Inflammatory macrophage treated with lipopolysaccharide for 4 hours (primary cell): ENCODE measurements at regions not wholly inside any gene's neighbourhood (a gene's known extent, or its start where the extent isn't known, plus 50 kb on each side); places are given as distances from the start of the nearest gene placed in this dataset.
"Not testable (repeated sequence)": the region's sequence is repeated elsewhere in the genome, so short reads cannot be mapped to it uniquely, and the experiment has no call there.

Source experiments
- DNase-seq: peaks from one replicate; pipeline ENCODE4 v3.0.0-alpha.2; 2020

- DNase-seq = no peak
Observed at GRCh38 chr3:22401499-22401898, 650.5 kb upstream of the ZNF385D start.

DNA sequence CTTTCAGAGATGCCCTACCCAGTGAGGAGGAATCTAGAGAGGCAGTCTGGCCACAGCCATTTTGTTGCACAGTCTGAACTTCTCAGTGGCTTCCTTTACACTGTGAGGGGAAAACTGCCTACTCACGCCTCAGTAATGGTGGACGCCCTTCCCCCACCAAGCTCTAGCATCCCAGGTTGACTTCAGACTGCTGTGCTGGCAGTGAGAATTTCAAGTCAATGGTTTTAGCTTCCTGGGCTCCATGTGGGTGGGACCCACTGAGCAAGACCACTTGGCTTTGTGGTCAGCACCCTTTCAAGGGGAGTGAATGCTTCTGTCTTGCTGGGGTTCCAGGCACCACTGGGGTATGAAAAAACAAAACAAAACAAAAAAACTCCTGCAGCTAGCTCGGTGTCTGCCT lies 663.2 kb upstream of the ZNF385D start:
- no peak for DNase-seq

DNA sequence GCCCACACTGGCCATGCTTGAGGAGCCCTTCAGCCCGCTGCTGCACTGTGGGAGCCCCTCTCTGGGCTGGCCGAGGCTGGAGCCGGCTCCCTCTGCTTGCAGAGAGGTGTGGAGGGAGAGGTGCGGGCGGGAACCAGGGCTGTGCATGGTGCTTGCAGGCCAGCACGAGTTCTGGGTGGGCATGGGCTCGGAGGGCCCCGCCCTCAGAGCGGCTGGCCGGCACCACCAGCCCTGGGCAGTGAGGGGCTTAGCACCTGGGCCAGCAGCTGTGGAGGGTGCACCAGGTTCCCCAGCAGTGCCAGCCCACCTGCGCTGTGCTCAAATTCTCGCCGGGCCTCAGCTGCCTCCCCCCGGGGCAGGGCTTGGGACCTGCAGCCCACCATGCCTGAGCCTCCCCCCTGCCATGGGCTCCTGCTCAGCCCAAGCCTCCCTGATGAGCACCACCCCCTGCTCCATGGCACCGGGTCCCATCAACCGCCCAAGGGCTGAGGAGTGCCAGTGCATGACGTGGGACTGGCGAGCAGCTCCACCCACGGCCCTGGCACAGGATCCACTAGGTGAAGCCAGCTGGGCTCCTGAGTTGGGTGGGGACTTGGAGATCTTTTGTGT lies 665.9 kb upstream of the ZNF385D start:
- not testable (repeated sequence) for DNase-seq

DNA sequence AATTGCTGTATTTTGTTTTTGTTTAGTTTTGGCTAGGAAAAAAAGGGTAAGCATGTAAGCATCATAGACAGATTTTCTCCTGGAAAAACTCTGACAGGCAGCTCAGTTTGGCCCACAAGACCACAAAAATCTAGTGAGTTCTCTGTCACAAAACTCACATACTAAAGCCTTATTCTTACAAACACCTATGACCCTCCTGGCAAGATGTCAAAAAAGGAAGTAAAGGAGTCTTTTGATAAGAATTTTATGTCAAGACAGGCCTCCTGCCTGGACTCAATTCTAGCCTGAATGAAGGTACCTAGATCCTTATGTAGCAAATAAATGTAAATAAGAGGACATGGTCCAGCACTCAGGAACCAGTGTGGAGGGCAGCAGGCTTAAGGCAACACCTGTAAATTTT lies 668.3 kb upstream of the ZNF385D start:
- no peak for DNase-seq

GRCh38 chr3:22421589-22421988 lies 670.6 kb upstream of the ZNF385D start:
- DNase-seq = no peak

DNA sequence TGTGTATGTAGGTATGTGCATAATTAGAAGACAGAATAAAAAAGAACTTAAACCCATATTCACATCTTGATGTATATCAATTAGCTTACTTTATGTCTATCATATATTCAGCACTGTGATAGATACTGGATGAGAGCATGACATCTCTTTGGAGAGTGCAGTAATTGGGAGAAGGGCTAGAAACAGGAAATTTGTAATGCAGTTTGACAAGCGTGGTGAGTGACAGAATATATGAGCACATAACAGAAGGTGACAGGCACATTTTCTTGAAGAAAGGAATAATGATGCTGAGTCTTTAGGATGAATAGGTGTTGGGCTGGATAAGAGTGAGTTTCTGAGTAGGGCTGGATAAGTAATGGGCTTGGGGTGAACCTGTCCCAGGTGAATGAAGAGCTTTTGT lies 680.3 kb upstream of the ZNF385D start:
- no peak for DNase-seq

DNA sequence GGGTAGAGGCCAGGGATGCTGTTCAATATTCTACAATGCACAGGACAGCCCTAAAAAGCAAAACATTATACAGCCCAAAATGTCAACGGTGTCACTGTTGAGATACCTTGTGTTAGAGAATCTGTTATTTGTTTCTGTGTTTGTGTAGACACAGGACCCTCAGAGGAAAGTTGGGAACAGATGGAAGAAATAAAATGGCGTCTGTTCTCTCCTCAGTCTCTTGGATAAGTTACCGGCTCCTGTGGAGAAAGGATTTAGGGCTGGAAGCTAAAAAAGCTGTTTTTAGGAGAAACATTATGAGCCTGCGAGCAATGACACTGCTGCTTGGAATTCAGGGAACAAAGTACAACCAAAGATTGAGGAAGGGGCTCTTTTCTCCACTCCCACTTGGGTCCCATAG lies 688.6 kb upstream of the ZNF385D start:
- no peak for DNase-seq

DNA sequence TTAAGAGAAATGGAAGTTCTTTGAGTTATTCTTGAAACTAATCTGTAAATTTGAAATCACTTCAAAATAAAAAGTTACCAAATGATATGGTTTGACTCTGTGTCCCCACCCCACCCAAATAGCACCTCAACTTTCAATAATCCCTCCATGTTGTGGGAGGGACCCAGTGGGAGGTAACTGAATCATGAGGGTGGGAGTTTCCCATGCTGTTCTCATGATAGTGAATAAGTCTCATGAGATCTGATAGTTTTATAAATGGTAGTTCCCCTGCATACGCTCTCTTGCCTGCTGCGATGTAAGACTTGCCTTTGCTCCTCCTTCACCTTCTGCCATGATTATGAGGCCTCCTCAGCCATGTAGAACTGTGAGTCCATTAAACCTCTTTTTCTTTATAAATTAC lies 690.7 kb upstream of the ZNF385D start:
- peak; percentile 43 for DNase-seq

DNA sequence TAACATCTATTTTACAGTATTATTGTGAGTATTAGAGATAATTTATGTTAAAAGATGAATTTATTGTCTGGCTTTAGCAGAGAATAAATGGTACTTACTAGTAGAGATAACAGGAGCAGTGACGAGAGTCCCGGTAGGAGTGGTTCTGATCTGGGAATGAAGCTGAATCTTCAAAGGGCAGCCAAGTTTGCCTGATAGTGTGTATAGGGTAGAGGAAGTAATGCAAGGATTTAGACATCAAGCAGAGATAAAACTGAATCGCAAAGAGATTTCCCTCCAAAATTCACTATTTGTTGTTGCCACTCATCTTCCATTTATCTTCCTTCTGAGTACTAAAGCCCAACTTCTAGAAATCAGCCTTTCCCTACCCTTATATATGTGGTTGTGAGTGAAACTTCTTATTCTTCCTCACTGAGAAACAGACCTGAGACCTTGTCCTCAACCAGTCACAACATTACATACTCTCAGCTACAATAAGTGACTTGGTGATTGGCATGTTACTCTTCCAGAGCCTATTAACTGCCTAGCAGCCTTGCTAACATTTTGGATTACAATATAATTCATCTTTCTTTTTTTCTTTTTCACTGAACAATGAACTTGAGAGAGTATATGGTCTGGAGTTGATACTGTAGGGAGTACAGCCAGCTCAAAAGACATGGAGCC lies 692.7 kb upstream of the ZNF385D start:
- DNase-seq = no peak

DNA sequence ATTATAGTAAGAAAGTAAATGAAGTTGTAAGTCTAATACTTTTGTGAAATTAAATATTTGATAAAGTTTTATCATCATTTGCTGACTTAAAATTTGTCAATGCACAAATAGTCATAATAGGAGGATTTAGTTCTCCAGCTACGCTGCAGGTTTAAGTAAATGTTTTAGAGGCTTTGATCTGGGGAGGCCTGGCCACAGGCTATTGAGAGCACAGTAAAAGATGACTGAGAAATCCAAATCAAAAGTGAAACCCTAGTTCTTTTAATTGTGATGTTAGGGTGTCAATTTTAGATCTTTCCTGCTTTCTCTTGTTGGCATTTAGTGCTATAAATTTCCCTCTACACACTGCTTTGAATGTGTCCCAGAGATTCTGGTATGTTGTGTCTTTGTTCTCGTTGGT lies 694.3 kb upstream of the ZNF385D start:
- not testable (repeated sequence) for DNase-seq

DNA sequence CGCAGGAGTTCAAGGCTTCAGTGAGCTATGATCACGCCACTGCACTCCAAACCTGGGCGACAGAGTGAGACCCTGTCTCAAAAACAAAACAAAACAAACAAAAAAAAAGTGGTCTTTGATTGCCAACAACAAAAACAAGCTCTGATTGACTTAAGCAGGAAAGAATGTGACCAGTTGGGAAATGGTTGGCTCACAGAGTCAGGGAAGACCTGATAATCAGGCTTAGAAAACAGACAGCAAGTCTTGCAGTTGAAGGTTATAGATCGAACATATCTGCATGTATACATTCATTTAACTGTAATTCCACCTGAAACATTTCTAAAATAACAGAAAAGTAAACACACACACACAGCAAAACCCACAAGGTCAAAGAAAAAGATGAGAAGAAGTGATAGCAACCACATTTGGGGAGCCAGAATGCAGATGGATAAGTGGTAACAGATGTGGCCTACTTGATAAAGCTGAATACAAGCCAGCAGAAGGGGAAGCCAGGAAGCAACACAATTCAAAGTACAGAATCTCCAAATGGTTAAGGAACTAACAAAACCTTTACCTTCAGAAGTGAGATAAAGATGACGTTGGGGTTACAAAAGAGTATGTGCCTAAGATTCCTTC lies 699.9 kb upstream of the ZNF385D start:
- DNase-seq = no peak

- DNase-seq = no peak
Observed at GRCh38 chr3:22451501-22451900, 700.5 kb upstream of the ZNF385D start.

DNA sequence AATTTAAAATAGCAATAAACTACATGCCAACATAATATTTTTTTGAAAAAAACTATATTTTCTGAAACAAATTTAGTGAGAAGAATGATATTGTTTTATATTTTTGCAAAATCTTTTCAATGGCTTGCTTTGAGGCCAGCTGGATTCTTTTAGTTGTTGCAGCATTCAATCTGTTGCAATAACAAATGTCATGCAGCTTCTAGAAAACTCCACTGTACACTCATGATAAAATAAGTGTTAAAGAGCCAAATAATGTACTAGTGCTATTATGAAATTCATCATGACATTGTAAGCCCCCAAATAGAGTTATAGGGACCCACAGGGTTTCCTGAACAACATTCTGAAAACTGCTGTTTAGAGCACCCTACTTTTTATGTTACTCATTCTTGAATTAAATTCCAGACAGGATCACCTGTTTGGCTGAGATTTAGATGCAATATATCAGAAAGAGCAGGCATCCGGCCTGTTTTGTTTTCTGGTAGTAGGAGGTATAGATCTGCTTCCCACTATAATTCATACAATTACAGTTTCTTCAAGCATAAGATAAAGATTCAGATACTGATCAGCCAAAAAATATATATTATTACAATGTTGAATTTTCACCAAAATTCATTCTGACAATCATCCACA lies 703.0 kb upstream of the ZNF385D start:
- no peak for DNase-seq

GRCh38 chr3:22469995-22470394 lies 719.0 kb upstream of the ZNF385D start:
- DNase-seq = no peak

GRCh38 chr3:22471557-22471956 lies 720.5 kb upstream of the ZNF385D start:
- no peak for DNase-seq

DNA sequence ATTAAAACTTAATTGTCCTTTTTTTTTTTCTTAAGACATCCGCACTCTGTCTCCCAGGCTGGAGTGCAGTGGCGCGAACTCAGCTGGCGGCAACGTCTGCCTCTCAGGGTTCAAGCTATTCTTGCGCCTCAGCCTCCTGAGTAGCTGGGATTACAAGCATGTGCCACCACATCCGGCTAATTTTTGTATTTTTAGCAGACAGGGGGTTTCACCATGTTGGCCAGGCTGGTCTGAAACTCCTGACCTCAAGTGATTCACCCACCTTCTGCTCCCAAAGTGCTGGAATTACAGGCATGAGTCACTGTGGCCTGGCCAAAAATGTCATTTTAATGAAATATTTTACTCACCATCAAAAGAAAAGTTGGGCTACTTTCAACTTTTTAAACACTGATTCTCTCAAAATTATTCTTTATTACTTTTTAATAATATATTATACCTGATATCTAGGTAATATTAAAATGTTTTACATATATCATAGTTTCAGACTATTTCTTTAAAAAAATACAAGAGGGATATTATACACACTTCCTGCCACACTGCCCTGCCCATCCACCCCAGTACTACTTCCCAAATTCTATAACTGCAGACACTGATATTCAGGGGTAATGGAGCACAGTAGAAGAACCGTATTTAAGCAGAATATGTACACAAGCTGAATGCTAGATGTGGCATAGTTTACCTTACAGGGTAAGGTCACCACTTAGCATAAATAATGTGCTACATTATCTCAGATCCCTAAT lies 723.9 kb upstream of the ZNF385D start:
- DNase-seq = peak; percentile 74

DNA sequence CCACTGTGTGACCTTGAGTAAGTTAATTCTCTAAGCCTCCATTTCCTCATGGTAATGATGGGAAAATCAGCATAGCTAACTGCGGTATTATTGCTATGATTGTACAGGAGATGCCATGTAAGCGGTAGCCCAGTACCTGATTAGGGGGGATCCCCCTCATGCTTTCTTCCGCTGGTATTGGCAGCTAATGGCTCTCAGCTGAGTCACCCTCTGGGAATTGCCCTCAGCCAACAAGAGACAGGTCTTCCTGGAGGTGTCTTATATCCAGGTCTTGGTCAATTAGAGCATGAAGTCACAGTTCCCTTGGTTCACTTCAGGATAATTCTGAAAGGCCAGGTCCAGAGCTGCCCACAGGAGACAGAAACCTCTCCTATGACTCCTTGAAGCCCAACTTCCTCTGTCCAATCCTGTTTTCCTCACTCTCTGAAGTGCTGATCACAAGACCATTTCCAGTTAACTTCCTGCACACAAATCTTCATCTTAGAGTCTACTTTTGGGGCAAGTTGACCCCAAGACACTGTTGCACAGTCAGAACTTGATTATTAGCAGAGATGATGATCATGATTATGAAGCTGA lies 724.7 kb upstream of the ZNF385D start:
- peak; percentile 37 for DNase-seq

DNA sequence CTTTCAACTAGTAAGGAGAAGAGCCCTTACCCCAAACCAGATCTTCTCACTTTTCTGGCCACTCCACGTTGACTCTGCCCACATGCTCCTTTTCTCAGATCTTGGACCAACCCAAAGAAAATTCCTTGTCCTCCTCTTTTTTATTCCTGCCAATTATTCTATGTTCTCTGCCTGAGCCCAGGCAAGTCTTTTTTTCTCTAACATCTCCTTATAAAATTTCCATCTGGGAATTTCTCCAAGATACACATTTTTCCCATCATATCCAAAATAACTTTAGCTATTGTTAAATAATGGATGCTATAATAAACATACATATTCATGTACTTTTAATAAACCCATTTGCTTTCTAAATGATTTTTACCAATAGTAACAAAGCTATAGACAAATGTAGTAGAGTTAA lies 726.0 kb upstream of the ZNF385D start:
- no peak for DNase-seq

DNA sequence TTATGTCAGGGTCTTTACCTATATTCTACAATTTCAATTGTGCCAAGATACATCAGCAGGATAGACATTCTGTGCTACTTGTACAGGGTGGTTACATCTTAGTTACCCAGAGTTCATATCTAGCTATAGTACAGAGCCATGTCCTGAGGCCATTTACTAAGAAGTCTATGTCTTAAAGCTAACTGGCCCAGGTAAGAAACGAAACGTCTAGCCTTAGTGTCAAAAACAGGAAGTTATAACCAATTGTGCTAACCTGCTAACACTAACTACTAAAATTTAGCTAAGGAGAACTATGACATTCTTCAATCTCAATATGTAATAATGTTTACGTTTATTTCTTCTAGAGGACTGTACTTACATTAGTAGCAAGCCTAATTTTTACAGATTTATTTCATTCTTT lies 717.2 kb upstream of the UBE2E2 start:
- no peak for DNase-seq

DNA sequence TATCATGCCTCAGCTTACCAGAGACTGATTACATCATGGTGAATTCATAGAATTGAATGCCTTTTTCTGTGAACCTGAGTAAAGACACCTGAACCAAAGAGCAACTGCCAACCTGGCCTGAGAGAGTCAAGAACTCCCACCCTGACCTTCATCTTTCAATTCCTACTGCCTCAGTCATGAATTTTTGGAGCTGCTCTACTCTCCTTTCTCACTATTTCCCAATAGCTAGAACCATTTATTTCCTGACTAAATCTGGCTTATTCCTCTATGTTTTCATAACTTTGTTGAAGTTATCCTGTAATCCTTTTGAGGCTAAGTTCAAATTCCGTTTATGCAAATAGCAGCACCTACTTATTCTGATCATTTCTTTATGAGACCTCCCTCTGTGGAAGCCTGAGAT lies 712.4 kb upstream of the UBE2E2 start:
- DNase-seq = no peak

GRCh38 chr3:22491344-22491743 lies 711.8 kb upstream of the UBE2E2 start:
- no peak for DNase-seq

DNA sequence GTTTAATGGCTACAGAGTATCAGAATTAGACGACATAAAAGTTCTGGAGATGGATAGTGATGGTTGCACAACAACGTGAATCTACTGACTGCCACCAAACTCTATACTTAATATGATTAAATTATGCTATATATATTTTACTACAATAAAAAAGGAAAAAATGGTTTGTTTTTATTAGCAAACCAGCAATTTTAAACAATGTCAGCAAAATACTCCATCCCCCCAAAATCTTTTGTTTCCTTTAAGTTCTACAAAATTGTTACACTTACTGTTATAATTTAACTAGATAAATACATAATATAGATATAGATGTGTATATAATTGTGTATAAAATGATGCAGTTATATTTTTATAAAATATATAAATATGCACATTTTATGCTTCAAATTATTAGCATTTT lies 710.8 kb upstream of the UBE2E2 start:
- DNase-seq = no peak

GRCh38 chr3:22495241-22495640 lies 707.9 kb upstream of the UBE2E2 start:
- no peak for DNase-seq
